ENCODE measurements at regions not wholly inside any gene's neighbourhood (a gene's known extent, or its start where the extent isn't known, plus 50 kb on each side); places are given as distances from the start of the nearest gene placed in this dataset.

GRCh38 chr15:47504624-47505256 is 212.6 kb upstream of the SEMA6D start:
- H4K20me1 ChIP-seq (ENCODE audit: control insufficient read depth, insufficient read depth, low read length, poor library complexity, severe bottlenecking), result no peaks in the 10 kb centered on the region
- H3K27ac ChIP-seq (ENCODE audit: low read length in 2 of 2), result no peak overlapping the region
- POLR2A ChIA-PET, result no interaction called here
- no peaks in the 10 kb centered on the region for H3K9me3 Mint-ChIP-seq (ENCODE audit: insufficient read depth)
- WGBS (ENCODE audit: insufficient coverage), result 25% methylated on average over 4 of the region's 7 CpGs
- H3K4me1 Mint-ChIP-seq, result peaks cover 11% of the 10 kb centered on the region
- no peaks in the 10 kb centered on the region for H3K36me3 ChIP-seq (replicated peaks in 1 of 2; ENCODE audit: control extremely low read depth in 1 of 2, control insufficient read depth in 1 of 2, extremely low read depth in 1 of 2, insufficient read depth in 2 of 2, low read length in 1 of 2)
- no peaks in the 10 kb centered on the region for H3K9me3 ChIP-seq (ENCODE audit: control extremely low read depth in 1 of 3, control insufficient read depth in 2 of 3, insufficient read depth in 1 of 3, low read length in 2 of 3)
- no peak for ATAC-seq (ENCODE audit: low read depth)
- no peak overlapping the region for H3K9ac ChIP-seq (ENCODE audit: low read length)
- intact Hi-C loops (cut with micrococcal nuclease), result no loop called here
- no peak overlapping the region for H3K4me3 Mint-ChIP-seq
- H3K4me1 ChIP-seq (ENCODE audit: control insufficient read depth in 2 of 2, insufficient read depth in 2 of 2, low read length in 2 of 2), result peaks cover 7 to 8% of the 10 kb centered on the region in 2 donors
- TF ChIP-seq, protein P1, sequence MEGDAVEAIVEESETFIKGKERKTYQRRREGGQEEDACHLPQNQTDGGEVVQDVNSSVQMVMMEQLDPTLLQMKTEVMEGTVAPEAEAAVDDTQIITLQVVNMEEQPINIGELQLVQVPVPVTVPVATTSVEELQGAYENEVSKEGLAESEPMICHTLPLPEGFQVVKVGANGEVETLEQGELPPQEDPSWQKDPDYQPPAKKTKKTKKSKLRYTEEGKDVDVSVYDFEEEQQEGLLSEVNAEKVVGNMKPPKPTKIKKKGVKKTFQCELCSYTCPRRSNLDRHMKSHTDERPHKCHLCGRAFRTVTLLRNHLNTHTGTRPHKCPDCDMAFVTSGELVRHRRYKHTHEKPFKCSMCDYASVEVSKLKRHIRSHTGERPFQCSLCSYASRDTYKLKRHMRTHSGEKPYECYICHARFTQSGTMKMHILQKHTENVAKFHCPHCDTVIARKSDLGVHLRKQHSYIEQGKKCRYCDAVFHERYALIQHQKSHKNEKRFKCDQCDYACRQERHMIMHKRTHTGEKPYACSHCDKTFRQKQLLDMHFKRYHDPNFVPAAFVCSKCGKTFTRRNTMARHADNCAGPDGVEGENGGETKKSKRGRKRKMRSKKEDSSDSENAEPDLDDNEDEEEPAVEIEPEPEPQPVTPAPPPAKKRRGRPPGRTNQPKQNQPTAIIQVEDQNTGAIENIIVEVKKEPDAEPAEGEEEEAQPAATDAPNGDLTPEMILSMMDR (IDR thresholded peaks at IDR 0.05), result no peak
- no peak for TF ChIP-seq EZH2 (IDR thresholded peaks at IDR 0.05; ENCODE audit: borderline replicate concordance, insufficient read depth, low read depth, low read length, poor library complexity, severe bottlenecking)
- CTCF ChIA-PET, result no interaction called here
- H3K27me3 ChIP-seq (replicated peaks in 1 of 4; ENCODE audit: control extremely low read depth in 1 of 4, control insufficient read depth in 3 of 4, insufficient read depth in 4 of 4, low read length in 3 of 4), result no peaks in the 10 kb centered on the region
- no peaks in the 10 kb centered on the region for H3K79me2 ChIP-seq (ENCODE audit: control insufficient read depth, insufficient read depth, low read length)
- H2AFZ ChIP-seq (ENCODE audit: insufficient read depth, low read depth, low read length, poor library complexity, severe bottlenecking), result peak overlapping the region; percentile 55
- H3K27ac Mint-ChIP-seq, result no peak overlapping the region
- DNase-seq, result no peak
- no peak overlapping the region for H3K4me3 ChIP-seq (ENCODE audit: control extremely low read depth in 1 of 5, extremely low read depth in 1 of 5, insufficient read depth in 1 of 5, low read depth in 2 of 5, low read length in 4 of 5)
- H3K4me2 ChIP-seq (replicated peaks; ENCODE audit: low read depth, low read length, poor library complexity, severe bottlenecking), result peak overlapping the region; percentile 21
- H3K27me3 Mint-ChIP-seq, result peaks cover 3% of the 10 kb centered on the region

DNA sequence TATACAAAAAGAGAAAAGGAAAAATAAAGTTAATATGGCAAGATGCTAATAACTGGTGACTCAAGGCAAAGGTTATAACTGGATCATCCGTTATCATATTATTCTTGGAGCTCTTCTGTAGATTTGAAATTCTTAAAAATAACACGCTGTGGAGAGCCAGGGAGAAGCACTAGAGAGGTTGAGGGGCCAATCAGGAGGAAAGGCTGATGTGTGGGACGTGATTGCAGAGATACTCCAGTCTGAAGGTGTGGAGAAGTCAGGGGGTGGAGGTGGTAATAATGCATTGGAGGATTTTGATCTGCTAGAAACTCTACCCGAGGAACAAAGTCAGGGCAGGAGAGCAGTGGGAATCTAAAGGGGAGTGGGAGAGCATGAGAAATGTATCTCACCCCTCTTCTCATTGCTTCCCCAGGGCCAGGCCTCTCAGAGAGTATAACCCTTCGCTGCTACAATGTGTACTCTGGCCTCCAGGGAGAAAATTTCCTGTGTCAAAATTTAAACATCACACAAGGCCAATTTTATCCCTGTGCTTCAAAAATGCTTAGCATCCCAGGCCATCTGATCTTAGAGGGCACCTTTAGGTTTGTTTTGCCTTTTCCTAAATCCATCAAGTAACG is 211.5 kb upstream of the SEMA6D start:
- no peak overlapping the region for H3K27ac ChIP-seq (ENCODE audit: low read length in 2 of 2)
- DNase-seq, result no peak
- H4K20me1 ChIP-seq (ENCODE audit: control insufficient read depth, insufficient read depth, low read length, poor library complexity, severe bottlenecking), result no peaks in the 10 kb centered on the region
- no peak overlapping the region for H3K4me2 ChIP-seq (replicated peaks; ENCODE audit: low read depth, low read length, poor library complexity, severe bottlenecking)
- H3K9me3 ChIP-seq (ENCODE audit: control extremely low read depth in 1 of 3, control insufficient read depth in 2 of 3, insufficient read depth in 1 of 3, low read length in 2 of 3), result no peaks in the 10 kb centered on the region
- Mint-ChIP-seq H3K9me3 (ENCODE audit: insufficient read depth) (no peaks in the 10 kb centered on the region), H3K4me1 (peaks cover 11% of the 10 kb centered on the region), H3K27me3 (no peaks in the 10 kb centered on the region), H3K4me3 (no peak overlapping the region), H3K27ac (no peak overlapping the region)
- H3K79me2 ChIP-seq (ENCODE audit: control insufficient read depth, insufficient read depth, low read length), result no peaks in the 10 kb centered on the region
- H3K9ac ChIP-seq (ENCODE audit: low read length), result no peak overlapping the region
- no peaks in the 10 kb centered on the region for H3K36me3 ChIP-seq (replicated peaks in 1 of 2; ENCODE audit: control extremely low read depth in 1 of 2, control insufficient read depth in 1 of 2, extremely low read depth in 1 of 2, insufficient read depth in 2 of 2, low read length in 1 of 2)
- H3K4me3 ChIP-seq (ENCODE audit: control extremely low read depth in 1 of 5, extremely low read depth in 1 of 5, insufficient read depth in 1 of 5, low read depth in 2 of 5, low read length in 4 of 5), result no peak overlapping the region
- POLR2A ChIA-PET, result no interaction called here
- CTCF ChIA-PET, result no interaction called here
- no peaks in the 10 kb centered on the region for H3K27me3 ChIP-seq (replicated peaks in 1 of 4; ENCODE audit: control extremely low read depth in 1 of 4, control insufficient read depth in 3 of 4, insufficient read depth in 4 of 4, low read length in 3 of 4)
- no peak overlapping the region for H2AFZ ChIP-seq (ENCODE audit: insufficient read depth, low read depth, low read length, poor library complexity, severe bottlenecking)
- intact Hi-C loops (cut with micrococcal nuclease), result no loop called here
- peaks cover 7 to 8% of the 10 kb centered on the region in 2 donors for H3K4me1 ChIP-seq (ENCODE audit: control insufficient read depth in 2 of 2, insufficient read depth in 2 of 2, low read length in 2 of 2)
- WGBS (ENCODE audit: insufficient coverage), result 86% methylated on average over 3 of the region's 6 CpGs
- TF ChIP-seq EZH2 (IDR thresholded peaks at IDR 0.05; ENCODE audit: borderline replicate concordance, insufficient read depth, low read depth, low read length, poor library complexity, severe bottlenecking), result no peak
- TF ChIP-seq, protein P1 (IDR thresholded peaks at IDR 0.05), result no peak
- ATAC-seq (ENCODE audit: low read depth), result no peak

All from B cell (primary cell).